ENCODE measurements at regions not wholly inside any gene's neighbourhood (a gene's known extent, or its start where the extent isn't known, plus 50 kb on each side); places are given as distances from the start of the nearest gene placed in this dataset.

GRCh38 chr6:137766596-137767370 lies 100.3 kb upstream of the TNFAIP3 start:
- no peak for TF ChIP-seq CTCF (conservative IDR thresholded peaks at IDR 0.05; ENCODE audit: low read depth)
- DNase-seq (ENCODE audit: low spot score), result no peak
- CTCF ChIA-PET, result interaction anchor here (0.6 kb wide), 1 partner anchor 38 kb away, joined by 3 read pairs; no protein-coding TSS in a partner anchor
- no peak overlapping the region for H3K27ac ChIP-seq
- POLR2A ChIA-PET (ENCODE audit: low non-redundant PET), result interaction anchor here (0.6 kb wide), 1 partner anchor 1276 kb away, joined by 4 read pairs; no protein-coding TSS in a partner anchor

GRCh38 chr6:137767465-137767864 lies 99.6 kb upstream of the TNFAIP3 start:
- TF ChIP-seq CTCF (conservative IDR thresholded peaks at IDR 0.05; ENCODE audit: low read depth), result no peak
- no peak for DNase-seq (ENCODE audit: low spot score)
- ChIA-PET POLR2A (ENCODE audit: low non-redundant PET) (no interaction called here), CTCF (no interaction called here)
- no peak overlapping the region for H3K27ac ChIP-seq

- ChIA-PET POLR2A (ENCODE audit: low non-redundant PET) (no interaction called here), CTCF (no interaction called here)
- DNase-seq (ENCODE audit: low spot score), result no peak
Observed at GRCh38 chr6:137767911-137768690, 99.0 kb upstream of the TNFAIP3 start.

GRCh38 chr6:137768935-137769334 lies 98.1 kb upstream of the TNFAIP3 start:
- DNase-seq (ENCODE audit: low spot score), result no peak
- ChIA-PET CTCF (no interaction called here), POLR2A (ENCODE audit: low non-redundant PET) (no interaction called here)
- no peak for TF ChIP-seq CTCF (conservative IDR thresholded peaks at IDR 0.05; ENCODE audit: low read depth)
- H3K27ac ChIP-seq, result no peak overlapping the region

More at GRCh38 chr6:137767911-137768690, 99.0 kb upstream of the TNFAIP3 start:
- no peak overlapping the region for H3K27ac ChIP-seq
- no peak for TF ChIP-seq CTCF (conservative IDR thresholded peaks at IDR 0.05; ENCODE audit: low read depth)

- H3K27ac ChIP-seq, result no peak overlapping the region
- no peak for TF ChIP-seq CTCF (conservative IDR thresholded peaks at IDR 0.05; ENCODE audit: low read depth)
- ChIA-PET CTCF (no interaction called here), POLR2A (ENCODE audit: low non-redundant PET) (no interaction called here)
- DNase-seq (ENCODE audit: low spot score), result no peak
Observed at GRCh38 chr6:137769797-137770362, 97.2 kb upstream of the TNFAIP3 start.

- ChIA-PET POLR2A (ENCODE audit: low non-redundant PET) (no interaction called here), CTCF (no interaction called here)
- DNase-seq (ENCODE audit: low spot score), result no peak
- H3K27ac ChIP-seq, result no peak overlapping the region
- no peak for TF ChIP-seq CTCF (conservative IDR thresholded peaks at IDR 0.05; ENCODE audit: low read depth)
Observed at GRCh38 chr6:137772541-137773250, 94.4 kb upstream of the TNFAIP3 start.

All from RWPE1 (cell line).